ENCODE measurements at regions not wholly inside any gene's neighbourhood (a gene's known extent, or its start where the extent isn't known, plus 50 kb on each side); places are given as distances from the start of the nearest gene placed in this dataset.

GRCh38 chr2:59706729-59707128 lies 846.7 kb downstream of the BCL11A start:
- no peak for TF ChIP-seq CTCF (IDR thresholded peaks at IDR 0.05; ENCODE audit: unreplicated experiment in 3 of 3)

GRCh38 chr2:59703796-59704195 lies 849.7 kb downstream of the BCL11A start:
- peaks cover 18% of the 10 kb centered on the region for H3K9me3 Mint-ChIP-seq
- no peak overlapping the region for H3K4me3 Mint-ChIP-seq
- H3K36me3 Mint-ChIP-seq (ENCODE audit: low read depth) = no peaks in the 10 kb centered on the region

More at GRCh38 chr2:59706729-59707128, 846.7 kb downstream of the BCL11A start:
- peaks cover 18% of the 10 kb centered on the region for H3K9me3 Mint-ChIP-seq
- peaks cover 10% of the 10 kb centered on the region for H3K4me1 Mint-ChIP-seq
- H3K27ac Mint-ChIP-seq = no peak overlapping the region
- H3K27me3 Mint-ChIP-seq (ENCODE audit: low read depth) = no peaks in the 10 kb centered on the region
- H3K36me3 Mint-ChIP-seq (ENCODE audit: low read depth) = no peaks in the 10 kb centered on the region
- no peak overlapping the region for H3K4me3 Mint-ChIP-seq

GRCh38 chr2:59702026-59702425 lies 851.4 kb downstream of the BCL11A start:
- H3K9me3 Mint-ChIP-seq = peaks cover 18% of the 10 kb centered on the region
- no peaks in the 10 kb centered on the region for H3K4me1 Mint-ChIP-seq
- H3K36me3 Mint-ChIP-seq (ENCODE audit: low read depth) = no peaks in the 10 kb centered on the region
- no peak for TF ChIP-seq CTCF (IDR thresholded peaks at IDR 0.05; ENCODE audit: unreplicated experiment in 3 of 3)
- H3K27me3 Mint-ChIP-seq (ENCODE audit: low read depth) = no peaks in the 10 kb centered on the region
- H3K27ac Mint-ChIP-seq = no peak overlapping the region
- no peak overlapping the region for H3K4me3 Mint-ChIP-seq

More at GRCh38 chr2:59703796-59704195, 849.7 kb downstream of the BCL11A start:
- Mint-ChIP-seq H3K4me1 (no peaks in the 10 kb centered on the region), H3K27me3 (ENCODE audit: low read depth) (no peaks in the 10 kb centered on the region), H3K27ac (no peak overlapping the region)
- TF ChIP-seq CTCF (IDR thresholded peaks at IDR 0.05; ENCODE audit: unreplicated experiment in 3 of 3) = no peak

GRCh38 chr2:59701271-59701994 lies 852.0 kb downstream of the BCL11A start:
- Mint-ChIP-seq H3K4me3 (no peak overlapping the region), H3K4me1 (no peaks in the 10 kb centered on the region), H3K9me3 (peaks cover 21% of the 10 kb centered on the region), H3K27me3 (ENCODE audit: low read depth) (no peaks in the 10 kb centered on the region), H3K27ac (no peak overlapping the region), H3K36me3 (ENCODE audit: low read depth) (no peaks in the 10 kb centered on the region)
- no peak for TF ChIP-seq CTCF (IDR thresholded peaks at IDR 0.05; ENCODE audit: unreplicated experiment in 3 of 3)

- Mint-ChIP-seq H3K36me3 (ENCODE audit: low read depth) (no peaks in the 10 kb centered on the region), H3K4me3 (no peak overlapping the region), H3K4me1 (peaks cover 9% of the 10 kb centered on the region), H3K27me3 (ENCODE audit: low read depth) (no peaks in the 10 kb centered on the region), H3K9me3 (peaks cover 15% of the 10 kb centered on the region), H3K27ac (no peak overlapping the region)
- no peak for TF ChIP-seq CTCF (IDR thresholded peaks at IDR 0.05; ENCODE audit: unreplicated experiment in 3 of 3)
These were observed 859.3 kb downstream of the BCL11A start for GRCh38 chr2:59694176-59694575.

Measured in nephron (organoid).